HG03175 (cell line): ENCODE measurements at regions not wholly inside any gene's neighbourhood (a gene's known extent, or its start where the extent isn't known, plus 50 kb on each side); places are given as distances from the start of the nearest gene placed in this dataset.
A peak's percentile ranks its signal among the peaks of the same experiment; 100 is the strongest.

Experiments used
- ATAC-seq: cut with Tn5 transposase; IDR thresholded peaks from one replicate; pipeline ENCODE4 v1.9.1; 2021; ENCODE audit warnings: mild to moderate bottlenecking, moderate library complexity; ENCODE audit not compliant: unreplicated experiment

DNA sequence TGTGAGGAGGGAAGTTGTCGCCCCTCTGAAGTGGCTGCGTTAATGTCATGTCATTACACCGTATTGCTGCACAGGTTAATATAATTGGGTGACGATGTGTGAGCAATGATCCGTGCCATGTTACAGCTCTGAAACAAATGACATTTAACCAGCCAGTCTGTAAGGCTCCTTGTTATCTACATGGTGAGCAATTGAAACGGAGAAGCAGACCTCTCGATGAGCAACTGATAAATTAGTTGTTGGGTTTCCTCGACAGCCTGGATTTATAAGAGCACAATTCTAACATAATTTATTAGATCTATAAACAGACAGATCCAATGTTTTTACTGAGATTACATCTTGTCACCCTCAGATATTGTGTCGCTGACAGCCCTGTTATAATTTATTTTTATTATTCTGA is 49.9 kb upstream of the MAFB start:
- ATAC-seq = no peak

DNA sequence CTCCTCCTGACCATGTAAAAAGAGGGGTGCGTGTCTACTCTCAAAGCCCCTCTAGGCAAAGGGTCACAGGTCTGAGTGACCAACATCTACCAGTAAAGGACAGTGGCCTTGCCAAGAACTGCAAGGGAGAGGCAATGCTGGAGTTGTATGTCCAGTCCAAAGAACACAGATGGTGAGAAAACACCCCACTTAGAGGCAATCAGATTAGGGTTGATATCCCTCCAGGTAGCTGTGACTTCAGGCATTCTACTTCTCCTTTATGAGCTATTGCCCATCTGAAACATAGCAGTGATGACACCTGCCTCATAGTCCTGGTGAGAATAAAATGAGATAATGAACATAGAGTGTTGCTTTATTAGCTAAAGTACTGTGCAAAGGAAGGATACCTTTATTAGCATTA is 50.8 kb upstream of the MAFB start:
- no peak for ATAC-seq

DNA sequence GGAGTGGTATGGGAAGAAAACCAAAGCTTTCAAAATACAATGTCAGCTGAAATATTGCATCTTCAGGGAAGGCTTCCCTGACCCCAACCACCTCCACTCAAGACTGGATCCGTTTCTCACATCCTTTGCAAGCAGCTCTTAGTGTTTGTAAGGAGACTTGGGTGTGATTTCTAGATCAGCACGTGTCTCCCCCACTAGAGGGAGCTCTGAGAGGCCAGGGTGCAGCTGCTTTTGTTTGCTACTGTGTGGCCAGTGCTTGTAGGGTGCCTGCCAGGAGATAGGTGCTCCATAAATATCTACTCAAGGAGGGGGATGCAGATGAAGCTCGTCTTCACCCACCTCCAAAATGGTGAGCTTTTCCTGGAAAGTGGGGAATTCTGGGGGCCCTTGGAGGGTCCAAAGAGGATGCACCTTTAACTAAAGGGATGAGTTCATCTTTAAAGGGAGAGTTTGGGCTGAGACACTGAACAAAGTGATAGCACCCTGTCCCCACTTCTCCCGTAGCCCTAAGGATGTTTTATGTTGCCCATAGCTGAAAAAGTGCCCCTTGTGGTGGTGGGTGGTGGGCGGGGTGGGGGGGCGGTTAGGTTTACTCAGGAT is 52.6 kb upstream of the MAFB start:
- ATAC-seq = peak; percentile 42

GRCh38 chr20:40743141-40743775 is 54.2 kb upstream of the MAFB start:
- no peak for ATAC-seq

DNA sequence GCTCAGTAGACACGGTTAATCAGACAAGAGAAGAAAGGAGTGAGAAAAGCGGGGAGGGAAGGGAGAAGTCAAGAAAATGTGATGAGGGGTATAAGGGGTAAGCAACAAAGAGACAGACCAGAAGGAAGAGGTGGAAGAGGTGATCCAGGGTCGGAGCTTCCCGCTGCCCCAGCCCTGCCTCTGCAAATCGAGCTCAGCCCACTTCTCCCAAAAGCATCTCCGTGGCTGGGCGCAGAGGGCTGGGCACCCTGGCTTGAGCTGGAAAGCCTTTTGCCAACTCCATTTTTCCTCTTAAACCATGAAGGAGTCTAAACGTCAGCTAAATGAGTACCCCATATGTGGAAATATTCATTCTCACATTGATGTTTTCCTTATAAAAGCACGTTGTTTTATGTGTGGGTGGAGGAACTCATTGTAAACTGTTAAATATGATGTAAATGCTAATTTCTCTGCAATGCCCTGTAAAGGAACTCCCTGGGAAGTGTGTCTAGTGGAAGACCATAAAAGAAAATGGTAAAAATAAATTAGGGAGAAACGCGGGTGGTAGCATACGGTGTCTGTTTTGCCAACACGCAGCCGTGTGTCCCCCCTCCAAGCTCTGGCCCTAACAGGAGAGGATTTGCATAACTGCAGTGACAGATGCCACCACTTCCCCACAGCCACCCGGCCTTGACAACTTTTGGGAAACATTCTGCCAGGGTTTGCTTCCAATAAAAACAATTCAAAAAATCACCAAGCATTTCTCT is 55.2 kb upstream of the MAFB start:
- no peak for ATAC-seq

DNA sequence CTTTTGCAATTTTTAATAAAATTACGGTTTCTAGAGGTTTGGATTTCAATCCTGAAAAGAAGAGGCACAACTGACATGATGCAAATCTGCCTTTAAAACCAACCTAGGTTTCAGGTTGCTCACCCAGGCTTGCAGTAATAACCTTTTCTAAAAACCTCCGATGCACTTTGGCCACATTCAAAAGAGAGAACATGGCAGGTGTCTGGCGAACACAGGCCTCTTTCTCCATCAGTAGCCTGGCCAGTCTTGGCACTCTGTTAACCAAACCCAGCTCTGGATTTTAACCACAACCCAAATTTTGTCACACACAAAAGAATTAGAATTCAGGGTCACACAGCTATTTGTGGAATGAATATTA is 55.8 kb upstream of the MAFB start:
- ATAC-seq = no peak

- no peak for ATAC-seq
Observed at GRCh38 chr20:40746251-40746650, 57.2 kb upstream of the MAFB start.

DNA sequence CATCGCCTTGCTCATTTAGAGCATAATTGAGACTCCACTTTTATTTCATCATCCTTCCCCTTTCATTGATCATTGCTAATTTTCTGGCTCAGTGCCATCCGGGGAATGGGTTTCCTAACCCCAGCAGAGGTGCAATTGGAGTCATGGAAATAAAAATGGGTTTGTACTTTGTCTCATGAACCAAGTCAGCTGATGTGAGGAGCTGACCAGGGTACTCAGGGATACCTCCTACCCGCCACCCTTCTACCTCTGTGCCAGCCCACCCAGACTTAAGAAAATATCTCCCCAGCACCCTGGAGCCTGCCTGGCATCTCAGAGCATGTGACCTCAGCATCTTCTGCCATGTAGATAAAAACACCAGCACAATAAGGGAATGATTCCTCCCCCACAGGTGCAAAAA is 59.1 kb upstream of the MAFB start:
- no peak for ATAC-seq

DNA sequence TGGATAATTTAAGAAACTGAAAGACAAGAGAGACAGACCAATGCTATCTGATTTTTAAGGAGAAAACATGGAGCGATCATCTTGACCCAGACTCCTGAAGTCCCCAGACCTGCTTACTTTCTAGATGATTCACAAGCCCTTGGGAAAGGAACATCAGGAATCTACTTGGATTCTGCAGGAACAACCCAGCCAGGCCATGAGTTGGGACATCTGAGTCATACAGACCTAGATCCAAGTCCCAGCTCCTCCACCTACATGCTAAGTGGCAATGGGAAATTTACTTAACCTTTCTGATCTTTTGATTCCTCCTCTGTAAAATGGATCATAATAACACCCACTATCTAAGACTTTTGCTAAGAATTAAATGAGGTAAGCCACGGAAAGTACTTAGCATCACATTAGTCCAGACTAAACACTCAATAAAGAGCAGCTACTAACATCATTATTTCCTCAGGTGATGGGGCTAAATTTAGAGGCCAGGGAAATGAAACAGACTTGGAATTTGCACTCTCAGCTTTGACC is 61.0 kb upstream of the MAFB start:
- no peak for ATAC-seq

DNA sequence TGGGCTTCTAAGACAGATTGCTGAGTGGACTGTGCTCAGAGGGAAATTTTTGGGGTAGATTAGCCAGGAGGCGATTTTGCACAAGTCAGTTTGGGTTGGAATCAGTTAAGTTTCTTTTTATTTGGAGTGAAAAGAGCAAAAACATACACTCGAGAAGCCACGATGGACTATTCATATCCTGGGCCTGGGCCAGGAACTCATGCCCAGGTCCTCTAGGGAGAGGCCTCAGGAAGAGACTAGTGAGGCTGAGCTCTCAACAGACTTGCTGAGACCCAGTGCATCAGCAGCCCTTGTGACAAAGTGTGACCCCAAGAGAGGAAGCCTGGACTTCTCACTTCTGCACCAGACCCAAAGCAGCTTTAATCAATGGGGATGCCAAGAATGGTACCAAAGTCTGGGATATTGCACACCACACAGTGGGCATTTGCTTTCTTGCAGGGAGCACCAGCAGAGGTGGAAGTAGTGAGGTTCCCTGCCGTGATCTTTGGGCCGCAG is 61.6 kb upstream of the MAFB start:
- ATAC-seq = no peak

DNA sequence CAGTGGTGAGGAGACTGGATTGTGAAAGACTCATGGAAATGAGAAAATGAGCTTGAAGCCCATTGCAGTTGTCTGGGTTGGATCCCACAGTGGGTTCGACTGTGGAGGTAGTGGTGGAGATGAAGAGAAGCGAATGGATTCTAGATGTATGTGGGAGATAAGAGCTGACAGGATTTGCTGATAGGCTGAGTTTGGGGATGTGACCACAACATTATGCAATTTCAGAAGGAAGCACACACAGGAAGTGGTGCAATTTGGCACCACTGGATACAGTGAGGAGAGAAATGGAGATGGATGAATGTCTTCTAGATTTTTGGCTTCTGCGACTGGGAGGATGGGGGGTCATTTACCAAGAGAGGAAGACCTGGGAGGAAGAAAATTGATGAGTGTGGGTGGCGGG is 64.4 kb upstream of the MAFB start:
- ATAC-seq = no peak

- ATAC-seq = no peak
Observed at GRCh38 chr20:40754339-40754943, 65.4 kb upstream of the MAFB start.

DNA sequence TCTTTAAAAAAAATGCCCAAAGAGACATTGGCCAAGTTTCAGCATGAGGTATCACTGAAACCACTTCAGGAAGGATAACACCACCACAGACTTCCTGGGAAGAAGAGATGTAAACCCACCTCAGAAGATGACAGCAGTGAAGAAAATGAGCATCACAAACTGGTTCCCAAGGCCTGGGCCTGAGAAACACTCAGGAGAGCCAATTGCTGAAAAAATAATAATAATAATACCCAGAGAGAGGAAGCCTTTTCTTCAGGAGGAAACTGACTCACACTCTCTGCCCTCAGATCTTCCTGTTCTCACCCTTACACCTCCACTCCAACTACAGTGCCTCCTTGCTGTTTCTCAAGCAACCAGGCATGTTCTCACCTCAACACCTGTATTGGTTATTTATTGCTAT is 68.1 kb upstream of the MAFB start:
- ATAC-seq = no peak

DNA sequence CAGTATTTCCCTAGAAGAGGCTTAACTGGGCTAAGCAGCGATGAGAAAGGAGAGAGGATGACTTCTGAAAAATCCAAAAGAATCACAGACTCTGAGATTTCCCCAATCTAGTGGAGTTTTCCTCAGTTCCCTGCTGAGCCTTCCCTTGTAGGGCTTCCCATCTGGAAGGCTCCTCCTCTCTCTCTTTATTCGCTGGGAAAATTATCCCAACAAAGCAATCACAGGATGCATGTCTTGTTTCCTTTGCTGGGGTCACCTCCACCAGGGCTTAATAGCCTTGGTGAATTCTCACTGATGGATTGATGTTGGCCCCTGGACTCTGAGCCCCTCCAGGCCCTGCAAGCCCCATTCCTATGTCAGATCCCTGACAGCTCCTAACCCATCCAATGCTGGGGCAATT is 69.8 kb upstream of the MAFB start:
- no peak for ATAC-seq

DNA sequence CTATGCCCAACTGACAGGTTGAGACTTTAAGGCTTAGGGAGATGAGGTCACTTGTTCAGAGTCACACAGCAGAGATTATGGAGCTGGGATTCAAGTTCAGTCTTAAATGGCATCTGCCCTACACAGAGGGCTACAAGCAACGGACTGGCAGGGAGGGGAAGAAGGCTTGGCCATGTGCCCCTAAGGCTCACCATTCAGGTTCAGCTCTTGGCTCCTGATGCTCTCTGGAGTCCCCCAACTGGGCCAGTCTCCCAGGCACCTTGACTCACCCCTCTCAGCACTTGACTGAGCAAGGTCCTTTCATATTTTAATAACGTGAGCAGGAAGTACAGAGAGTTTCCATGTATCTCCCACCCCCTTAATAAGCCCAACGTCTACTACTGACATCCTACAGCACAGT is 71.4 kb upstream of the MAFB start:
- ATAC-seq = no peak

DNA sequence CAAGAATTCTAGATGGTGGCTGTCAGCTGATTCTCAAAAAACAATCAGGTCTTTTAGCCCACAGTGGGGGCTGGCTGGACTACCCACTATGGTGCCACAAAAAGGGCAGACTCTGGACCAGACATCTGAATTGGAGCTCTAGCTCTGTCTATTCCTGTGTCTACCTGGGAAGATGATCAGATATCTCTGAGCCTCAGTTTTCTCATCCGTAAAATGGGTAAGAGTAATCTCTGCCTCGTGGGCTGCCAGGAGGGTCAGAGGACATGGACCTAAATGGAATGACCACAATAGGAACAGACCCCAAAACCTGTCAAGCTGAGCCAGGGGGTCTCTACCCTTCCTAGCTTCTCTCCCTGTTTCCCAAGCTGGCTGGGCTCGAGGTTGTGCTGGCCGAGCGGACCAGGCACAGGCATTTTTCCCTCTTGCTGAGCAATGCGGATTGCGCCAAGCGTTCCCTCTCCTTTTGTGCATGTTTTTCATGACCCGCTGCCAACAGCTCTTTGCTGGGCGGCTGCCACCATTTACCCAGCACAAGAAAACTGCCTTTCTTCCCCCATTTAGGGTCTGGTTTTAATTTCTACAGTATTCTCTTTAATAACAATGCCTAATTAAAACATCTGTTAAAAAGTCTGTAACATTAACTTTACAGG is 74.7 kb upstream of the MAFB start:
- ATAC-seq = no peak

DNA sequence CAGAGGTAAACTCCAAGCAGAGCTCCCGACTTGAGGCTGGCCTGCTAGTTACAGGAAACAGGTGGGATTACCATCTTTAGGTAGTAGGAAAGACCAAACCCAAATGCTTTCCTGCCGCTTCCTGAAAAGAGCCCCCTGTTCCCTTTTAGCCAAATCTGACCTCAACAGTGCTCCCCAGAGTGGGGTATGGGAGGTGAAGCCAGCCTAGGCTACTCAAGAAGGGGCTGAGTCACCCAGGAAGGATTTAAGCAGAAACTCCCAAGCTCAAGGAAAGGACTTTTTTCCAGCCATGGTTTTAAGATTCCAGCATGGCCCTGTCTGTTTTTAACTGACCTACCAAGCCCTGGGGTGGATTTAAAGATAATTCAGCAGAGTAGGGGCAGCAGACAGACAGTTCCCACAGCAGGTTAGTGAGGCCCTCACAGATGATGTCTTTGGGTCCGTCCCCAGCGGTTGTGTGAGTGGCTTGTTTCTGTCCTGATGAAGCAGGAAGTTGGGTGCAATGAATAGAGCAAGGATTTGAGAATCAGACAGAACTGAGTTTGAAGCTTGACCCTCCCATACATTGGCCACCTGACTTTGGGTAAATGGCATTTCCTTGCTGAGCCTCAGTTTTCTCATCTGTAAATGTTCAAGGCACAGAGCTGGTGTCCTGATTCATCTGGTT is 76.9 kb upstream of the MAFB start:
- ATAC-seq = no peak

DNA sequence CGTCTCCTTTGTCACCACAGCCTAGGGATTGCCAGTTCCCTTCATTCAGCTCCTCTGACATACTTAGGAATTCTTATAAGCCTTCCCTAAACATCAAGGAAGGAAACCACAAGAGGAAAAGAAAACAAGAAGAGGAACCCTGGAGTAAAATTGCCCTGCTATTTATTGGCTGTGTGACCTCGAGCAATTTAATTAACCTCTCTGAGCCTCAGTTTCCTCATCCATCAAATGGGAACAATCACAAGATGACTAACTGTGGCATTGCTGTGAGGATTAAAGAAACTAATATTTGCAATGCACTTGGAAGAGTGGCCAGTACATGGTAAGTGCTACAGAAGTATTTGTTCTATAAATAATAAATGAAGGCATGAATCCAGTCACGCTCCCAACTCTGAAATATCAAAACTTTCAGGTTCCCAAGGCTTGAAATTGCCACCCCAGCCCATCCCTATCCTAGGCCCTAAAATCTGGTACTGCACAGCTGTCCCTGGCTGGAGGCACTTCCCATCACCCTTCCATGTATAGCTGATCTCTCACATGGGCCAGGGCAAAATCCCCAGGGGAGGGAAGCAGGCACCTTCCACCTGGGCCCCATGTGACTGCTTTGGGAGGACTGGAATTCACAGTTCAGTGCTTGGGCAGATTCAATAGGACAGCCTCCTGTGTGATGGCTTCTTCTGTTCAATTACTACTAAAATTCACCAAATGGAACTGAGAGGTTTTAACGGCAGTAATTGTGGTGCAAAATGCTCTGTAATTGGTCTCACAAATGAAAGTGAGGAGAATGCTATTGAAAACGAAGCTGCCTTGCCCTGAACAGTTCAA is 78.0 kb upstream of the MAFB start:
- ATAC-seq = no peak

DNA sequence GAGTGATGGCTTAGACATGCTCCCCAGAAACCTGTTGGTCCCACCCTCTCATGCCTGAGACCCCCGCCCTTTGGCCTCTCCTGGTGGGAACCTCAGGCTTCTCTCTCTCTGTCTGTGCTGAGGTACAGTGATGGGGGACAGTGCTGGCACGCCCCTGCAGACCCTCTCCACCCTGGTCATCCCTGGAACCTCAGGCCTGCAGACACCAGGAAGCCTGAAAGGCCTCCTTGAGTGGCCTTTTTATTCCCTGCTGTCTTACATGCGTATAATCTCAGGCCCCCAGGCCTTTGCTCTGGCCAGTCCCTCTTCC is 78.5 kb upstream of the MAFB start:
- ATAC-seq = no peak

DNA sequence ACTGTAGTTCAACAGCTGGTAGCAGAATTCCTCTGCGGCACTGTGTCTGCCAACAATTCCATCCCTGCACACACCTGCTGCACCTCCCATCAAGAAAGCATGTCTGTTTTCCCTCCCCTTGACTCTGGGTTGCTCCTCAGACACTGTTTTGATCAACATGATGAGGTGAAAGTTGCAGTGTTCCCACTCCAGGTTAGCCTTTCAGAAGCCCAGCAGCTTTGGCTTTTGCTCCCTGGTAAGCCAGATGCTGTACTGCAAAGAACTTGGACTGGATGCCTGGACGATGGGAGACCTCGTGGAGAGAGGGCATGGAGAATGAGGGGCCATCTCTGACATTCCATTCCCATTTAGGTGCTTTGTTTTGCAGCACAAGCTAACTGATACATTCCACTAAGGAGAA is 79.1 kb upstream of the MAFB start:
- ATAC-seq = no peak
